SK-N-SH (cell line): ENCODE measurements at regions not wholly inside any gene's neighbourhood (a gene's known extent, or its start where the extent isn't known, plus 50 kb on each side); places are given as distances from the start of the nearest gene placed in this dataset.

Experiments
- CTCF ChIA-PET: fragments of 300-600, 350-600 bp; formaldehyde crosslinking; extraction: SDS; loops from one replicate; lab custom pipeline; 2021; lab: Yijun Ruan, JAX
- POLR2A ChIA-PET: fragments of 350-600 bp; sonication (Branson Sonifier 250); formaldehyde crosslinking; extraction: SDS; loops from one replicate; lab custom pipeline; 2020; ENCODE audit warnings: antibody characterized with exemption, inconsistent platforms; lab: Yijun Ruan, JAX
- DNase-seq: peaks from one replicate; pipeline ENCODE4 v3.0.0; 2012
- H2AFZ ChIP-seq: fragments of 200-600 bp; sonication (generic); 2 replicates; pipeline ENCODE4 v1.8.1; 2016; ENCODE audit warnings: antibody characterized with exemption, mild to moderate bottlenecking, low read depth
- H3F3A ChIP-seq: fragments of 200-600 bp; sonication (generic); replicated peaks from 2 replicates; pipeline ENCODE3; 2016; ENCODE audit warnings: antibody characterized with exemption, mild to moderate bottlenecking; ENCODE audit not compliant: insufficient read depth
- H3K27ac ChIP-seq, 2 experiments: fragments of 200-500 bp in 1 of 2; fragments of 200-600 bp in 1 of 2; sonication (Bioruptor generic) in 1 of 2; sonication (generic), shearing (Covaris generic) in 1 of 2; 2 replicates each; pipeline versions ENCODE4 v1.5.1 to v1.6.1; 2014 to 2016; ENCODE audit warnings: low read depth in 2 of 2, inconsistent platforms in 1 of 2, low read length in 1 of 2, mild to moderate bottlenecking in 1 of 2, mixed read lengths in 1 of 2
- H3K27me3 ChIP-seq: fragments of 200-600 bp; sonication (generic), shearing (Covaris generic); 2 replicates; pipeline ENCODE4 v1.6.1; 2016; ENCODE audit warnings: mixed run types; ENCODE audit not compliant: insufficient read depth
- H3K36me3 ChIP-seq, 2 experiments: fragments of 200-500 bp in 1 of 2; fragments of 200-600 bp in 1 of 2; sonication (Bioruptor generic) in 1 of 2; sonication (generic) in 1 of 2; replicated peaks in 1 of 2; 2 replicates each; pipeline versions ENCODE3 to v1.5.1; 2014 to 2016; ENCODE audit warnings: low read length in 1 of 2, mild to moderate bottlenecking in 1 of 2; ENCODE audit not compliant: insufficient read depth in 2 of 2, control insufficient read depth in 1 of 2
- H3K4me1 ChIP-seq, 2 experiments: fragments of 200-500 bp in 1 of 2; fragments of 200-600 bp in 1 of 2; sonication (Bioruptor generic) in 1 of 2; sonication (generic), shearing (Covaris generic) in 1 of 2; 2 replicates each; pipeline versions ENCODE4 v1.5.1 to v1.6.1; 2014 to 2016; ENCODE audit warnings: low read depth in 1 of 2, low read length in 1 of 2, mixed run types in 1 of 2; ENCODE audit not compliant: insufficient read depth in 2 of 2, control insufficient read depth in 1 of 2
- H3K4me2 ChIP-seq: fragments of 200-600 bp; sonication (generic), shearing (Covaris generic); 2 replicates; pipeline ENCODE4 v1.6.1; 2017; ENCODE audit warnings: mixed run types
- H3K4me3 ChIP-seq, 2 experiments: fragments of 200-500 bp in 1 of 2; fragments of 200-600 bp in 1 of 2; sonication (Bioruptor generic) in 1 of 2; sonication (generic), shearing (Covaris generic) in 1 of 2; 2 replicates each; pipeline versions ENCODE4 v1.5.1 to v1.8.1; 2014 to 2016; ENCODE audit warnings: low read depth in 2 of 2, inconsistent platforms in 1 of 2, low read length in 1 of 2, mild to moderate bottlenecking in 1 of 2, mixed read lengths in 1 of 2, moderate library complexity in 1 of 2
- H3K79me2 ChIP-seq: fragments of 200-600 bp; sonication (generic); 2 replicates; pipeline ENCODE4 v1.8.1; 2017; ENCODE audit warnings: mild to moderate bottlenecking; ENCODE audit not compliant: insufficient read depth
- H3K9ac ChIP-seq: fragments of 200-600 bp; sonication (generic); 2 replicates; pipeline ENCODE4 v1.6.1; 2017; ENCODE audit warnings: mixed run types
- H3K9me2 ChIP-seq: fragments of 200-600 bp; sonication (generic); 2 replicates; pipeline ENCODE4 v1.6.1; 2017; ENCODE audit warnings: mixed run types
- H3K9me3 ChIP-seq: fragments of 200-600 bp; sonication (generic); 2 replicates; pipeline ENCODE4 v1.6.1; 2017; ENCODE audit warnings: mixed run types, mild to moderate bottlenecking, moderate library complexity
- H4K20me1 ChIP-seq: fragments of 200-600 bp; sonication (generic); 2 replicates; pipeline ENCODE4 v1.6.1; 2017; ENCODE audit warnings: mild to moderate bottlenecking, mixed run types; ENCODE audit not compliant: insufficient read depth
- CHD2 ChIP-seq: fragments of 150-350 bp; IDR thresholded peaks from 2 replicates; pipeline ENCODE4 v1.6.1; 2018; ENCODE audit warnings: low read length; ENCODE audit not compliant: partially characterized antibody
- ELF1 ChIP-seq: IDR thresholded peaks from 2 replicates; pipeline ENCODE4 v1.4.0; 2012
- GABPA ChIP-seq: IDR thresholded peaks from 2 replicates; pipeline ENCODE4 v1.4.0; 2012; ENCODE audit warnings: low read depth, mild to moderate bottlenecking
- GATA2 ChIP-seq: sonication (generic); formaldehyde crosslinking; IDR thresholded peaks from 2 replicates; pipeline ENCODE4 v1.5.0; 2020; ENCODE audit warnings: mild to moderate bottlenecking, missing genetic modification reagents
- MEF2A ChIP-seq: IDR thresholded peaks from 2 replicates; pipeline ENCODE4 v1.4.0; 2012; ENCODE audit warnings: low read depth, borderline replicate concordance
- MXI1 ChIP-seq: IDR thresholded peaks from 2 replicates; pipeline ENCODE4 v1.6.1; 2012; ENCODE audit warnings: mild to moderate bottlenecking, low read depth, low read length, improper control_type of control experiment
- NFIC ChIP-seq: IDR thresholded peaks from 2 replicates; pipeline ENCODE4 v1.4.0; 2012; ENCODE audit warnings: borderline replicate concordance
- NRF1 ChIP-seq: IDR thresholded peaks from 2 replicates; pipeline ENCODE4 v1.6.1; 2012; ENCODE audit warnings: low read depth, mild to moderate bottlenecking, low read length
- RCOR1 ChIP-seq: fragments of 150-350 bp; IDR thresholded peaks from 2 replicates; pipeline ENCODE4 v1.6.1; 2017; ENCODE audit warnings: antibody characterized with exemption, low read length
- SIN3A ChIP-seq: IDR thresholded peaks from 2 replicates; pipeline ENCODE4 v1.6.1; 2012; ENCODE audit warnings: low read depth, mild to moderate bottlenecking, low read length, moderate library complexity, borderline replicate concordance
- SMC3 ChIP-seq: IDR thresholded peaks from 2 replicates; pipeline ENCODE4 v1.6.1; 2012; ENCODE audit warnings: low read depth, low read length, improper control_type of control experiment
- TCF12 ChIP-seq: IDR thresholded peaks from 2 replicates; pipeline ENCODE4 v1.4.0; 2012
- TEAD4 ChIP-seq: IDR thresholded peaks from 2 replicates; pipeline ENCODE4 v1.4.0; 2012; ENCODE audit warnings: mild to moderate bottlenecking, borderline replicate concordance; ENCODE audit not compliant: insufficient read depth
- YY1 ChIP-seq: IDR thresholded peaks from 2 replicates; pipeline ENCODE4 v1.4.0; 2012; ENCODE audit warnings: low read depth, mild to moderate bottlenecking
- WGBS: methylation state at CpG from one replicate; pipeline ENCODE4 v1.1.6; 2017; ENCODE audit warnings: low lambda C conversion rate; 5-methylcytosine and 5-hydroxymethylcytosine counted together
- TF ChIP-seq, protein P1 (sequence below): IDR thresholded peaks from 2 replicates; pipeline ENCODE4; 2012
- TF ChIP-seq, protein P2 (sequence below): IDR thresholded peaks from 2 replicates; pipeline ENCODE4 v1.4.0; 2012; ENCODE audit warnings: low read depth, borderline replicate concordance
- TF ChIP-seq, protein P3 (sequence below): fragments of 150-350 bp; IDR thresholded peaks from 2 replicates; pipeline ENCODE4 v1.6.1; 2017; ENCODE audit warnings: antibody characterized with exemption, low read length, low read depth, borderline replicate concordance
- TF ChIP-seq, protein P4 (sequence below): IDR thresholded peaks from 2 replicates; pipeline ENCODE4 v1.6.1; 2012; ENCODE audit warnings: mild to moderate bottlenecking, low read depth, low read length, moderate library complexity
- TF ChIP-seq, protein P5 (sequence below): IDR thresholded peaks from 2 replicates; pipeline ENCODE4 v1.4.0; 2012; ENCODE audit warnings: low read depth, borderline replicate concordance

DNA sequence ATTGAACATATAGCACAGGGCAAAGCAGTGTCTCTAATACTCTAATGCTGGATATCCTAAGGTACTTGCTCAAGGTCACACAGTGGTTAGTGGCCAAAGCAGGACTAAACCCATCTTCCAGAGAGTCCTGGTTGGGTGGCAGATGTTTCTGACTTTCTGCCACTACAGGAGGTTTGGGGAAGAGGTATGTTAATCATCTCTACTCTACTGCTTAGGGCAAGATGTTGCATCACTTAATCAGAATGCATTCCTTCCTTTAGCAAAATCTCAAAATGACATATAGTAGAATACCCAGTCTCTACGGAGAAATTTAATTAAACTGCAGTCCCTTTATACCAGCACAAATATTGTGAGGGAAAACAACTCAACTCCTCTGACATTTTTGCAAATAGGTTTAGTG lies 190.7 kb upstream of the FAM241A start:
- no peaks in the 10 kb centered on the region for H3K9me2 ChIP-seq
- no peak overlapping the region for H3K9ac ChIP-seq
- WGBS, result 0% methylated on average over 1 of the region's 1 CpG
- CTCF ChIA-PET, result no interaction called here
- H3K4me2 ChIP-seq, result no peak overlapping the region
- no peak for DNase-seq
- H4K20me1 ChIP-seq, result no peaks in the 10 kb centered on the region
- no peak overlapping the region for H3K27ac ChIP-seq
- no peaks in the 10 kb centered on the region for H3K4me1 ChIP-seq
- no peaks in the 10 kb centered on the region for H3K9me3 ChIP-seq
- H3K36me3 ChIP-seq, result no peaks in the 10 kb centered on the region
- H3F3A ChIP-seq, result no peaks in the 10 kb centered on the region
- H3K27me3 ChIP-seq, result no peaks in the 10 kb centered on the region
- no peak for TF ChIP-seq MEF2A
- no peak for TF ChIP-seq GATA2 (CRISPR knock-in tag)
- TF ChIP-seq, protein P1, sequence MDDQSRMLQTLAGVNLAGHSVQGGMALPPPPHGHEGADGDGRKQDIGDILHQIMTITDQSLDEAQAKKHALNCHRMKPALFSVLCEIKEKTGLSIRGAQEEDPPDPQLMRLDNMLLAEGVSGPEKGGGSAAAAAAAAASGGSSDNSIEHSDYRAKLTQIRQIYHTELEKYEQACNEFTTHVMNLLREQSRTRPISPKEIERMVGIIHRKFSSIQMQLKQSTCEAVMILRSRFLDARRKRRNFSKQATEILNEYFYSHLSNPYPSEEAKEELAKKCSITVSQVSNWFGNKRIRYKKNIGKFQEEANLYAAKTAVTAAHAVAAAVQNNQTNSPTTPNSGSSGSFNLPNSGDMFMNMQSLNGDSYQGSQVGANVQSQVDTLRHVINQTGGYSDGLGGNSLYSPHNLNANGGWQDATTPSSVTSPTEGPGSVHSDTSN, result no peak
- TF ChIP-seq CHD2, result no peak
- no peak for TF ChIP-seq MXI1
- no peak for TF ChIP-seq SMC3
- TF ChIP-seq TEAD4, result no peak
- no peak for TF ChIP-seq SIN3A
- TF ChIP-seq YY1, result no peak
- TF ChIP-seq, protein P2, sequence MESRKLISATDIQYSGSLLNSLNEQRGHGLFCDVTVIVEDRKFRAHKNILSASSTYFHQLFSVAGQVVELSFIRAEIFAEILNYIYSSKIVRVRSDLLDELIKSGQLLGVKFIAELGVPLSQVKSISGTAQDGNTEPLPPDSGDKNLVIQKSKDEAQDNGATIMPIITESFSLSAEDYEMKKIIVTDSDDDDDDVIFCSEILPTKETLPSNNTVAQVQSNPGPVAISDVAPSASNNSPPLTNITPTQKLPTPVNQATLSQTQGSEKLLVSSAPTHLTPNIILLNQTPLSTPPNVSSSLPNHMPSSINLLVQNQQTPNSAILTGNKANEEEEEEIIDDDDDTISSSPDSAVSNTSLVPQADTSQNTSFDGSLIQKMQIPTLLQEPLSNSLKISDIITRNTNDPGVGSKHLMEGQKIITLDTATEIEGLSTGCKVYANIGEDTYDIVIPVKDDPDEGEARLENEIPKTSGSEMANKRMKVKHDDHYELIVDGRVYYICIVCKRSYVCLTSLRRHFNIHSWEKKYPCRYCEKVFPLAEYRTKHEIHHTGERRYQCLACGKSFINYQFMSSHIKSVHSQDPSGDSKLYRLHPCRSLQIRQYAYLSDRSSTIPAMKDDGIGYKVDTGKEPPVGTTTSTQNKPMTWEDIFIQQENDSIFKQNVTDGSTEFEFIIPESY, result no peak
- no peak for TF ChIP-seq TCF12
- TF ChIP-seq, protein P3, sequence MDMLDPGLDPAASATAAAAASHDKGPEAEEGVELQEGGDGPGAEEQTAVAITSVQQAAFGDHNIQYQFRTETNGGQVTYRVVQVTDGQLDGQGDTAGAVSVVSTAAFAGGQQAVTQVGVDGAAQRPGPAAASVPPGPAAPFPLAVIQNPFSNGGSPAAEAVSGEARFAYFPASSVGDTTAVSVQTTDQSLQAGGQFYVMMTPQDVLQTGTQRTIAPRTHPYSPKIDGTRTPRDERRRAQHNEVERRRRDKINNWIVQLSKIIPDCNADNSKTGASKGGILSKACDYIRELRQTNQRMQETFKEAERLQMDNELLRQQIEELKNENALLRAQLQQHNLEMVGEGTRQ, result no peak
- TF ChIP-seq NRF1, result no peak
- TF ChIP-seq, protein P4, sequence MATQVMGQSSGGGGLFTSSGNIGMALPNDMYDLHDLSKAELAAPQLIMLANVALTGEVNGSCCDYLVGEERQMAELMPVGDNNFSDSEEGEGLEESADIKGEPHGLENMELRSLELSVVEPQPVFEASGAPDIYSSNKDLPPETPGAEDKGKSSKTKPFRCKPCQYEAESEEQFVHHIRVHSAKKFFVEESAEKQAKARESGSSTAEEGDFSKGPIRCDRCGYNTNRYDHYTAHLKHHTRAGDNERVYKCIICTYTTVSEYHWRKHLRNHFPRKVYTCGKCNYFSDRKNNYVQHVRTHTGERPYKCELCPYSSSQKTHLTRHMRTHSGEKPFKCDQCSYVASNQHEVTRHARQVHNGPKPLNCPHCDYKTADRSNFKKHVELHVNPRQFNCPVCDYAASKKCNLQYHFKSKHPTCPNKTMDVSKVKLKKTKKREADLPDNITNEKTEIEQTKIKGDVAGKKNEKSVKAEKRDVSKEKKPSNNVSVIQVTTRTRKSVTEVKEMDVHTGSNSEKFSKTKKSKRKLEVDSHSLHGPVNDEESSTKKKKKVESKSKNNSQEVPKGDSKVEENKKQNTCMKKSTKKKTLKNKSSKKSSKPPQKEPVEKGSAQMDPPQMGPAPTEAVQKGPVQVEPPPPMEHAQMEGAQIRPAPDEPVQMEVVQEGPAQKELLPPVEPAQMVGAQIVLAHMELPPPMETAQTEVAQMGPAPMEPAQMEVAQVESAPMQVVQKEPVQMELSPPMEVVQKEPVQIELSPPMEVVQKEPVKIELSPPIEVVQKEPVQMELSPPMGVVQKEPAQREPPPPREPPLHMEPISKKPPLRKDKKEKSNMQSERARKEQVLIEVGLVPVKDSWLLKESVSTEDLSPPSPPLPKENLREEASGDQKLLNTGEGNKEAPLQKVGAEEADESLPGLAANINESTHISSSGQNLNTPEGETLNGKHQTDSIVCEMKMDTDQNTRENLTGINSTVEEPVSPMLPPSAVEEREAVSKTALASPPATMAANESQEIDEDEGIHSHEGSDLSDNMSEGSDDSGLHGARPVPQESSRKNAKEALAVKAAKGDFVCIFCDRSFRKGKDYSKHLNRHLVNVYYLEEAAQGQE, result no peak
- no peak for TF ChIP-seq ELF1
- TF ChIP-seq RCOR1, result no peak
- TF ChIP-seq, protein P5, sequence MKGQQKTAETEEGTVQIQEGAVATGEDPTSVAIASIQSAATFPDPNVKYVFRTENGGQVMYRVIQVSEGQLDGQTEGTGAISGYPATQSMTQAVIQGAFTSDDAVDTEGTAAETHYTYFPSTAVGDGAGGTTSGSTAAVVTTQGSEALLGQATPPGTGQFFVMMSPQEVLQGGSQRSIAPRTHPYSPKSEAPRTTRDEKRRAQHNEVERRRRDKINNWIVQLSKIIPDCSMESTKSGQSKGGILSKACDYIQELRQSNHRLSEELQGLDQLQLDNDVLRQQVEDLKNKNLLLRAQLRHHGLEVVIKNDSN, result no peak
- no peak for TF ChIP-seq GABPA
- TF ChIP-seq NFIC, result no peak
- H2AFZ ChIP-seq, result no peak overlapping the region
- POLR2A ChIA-PET, result no interaction called here
- H3K4me3 ChIP-seq, result no peak overlapping the region
- no peaks in the 10 kb centered on the region for H3K79me2 ChIP-seq
